ENCODE measurements at regions not wholly inside any gene's neighbourhood (a gene's known extent, or its start where the extent isn't known, plus 50 kb on each side); places are given as distances from the start of the nearest gene placed in this dataset.
"Not testable (repeated sequence)": the region's sequence is repeated elsewhere in the genome, so short reads cannot be mapped to it uniquely, and the experiment has no call there.

GRCh38 chr16:60143348-60143705 is 1409.2 kb upstream of the GOT2 start (continued):
- TF ChIP-seq, protein P1, sequence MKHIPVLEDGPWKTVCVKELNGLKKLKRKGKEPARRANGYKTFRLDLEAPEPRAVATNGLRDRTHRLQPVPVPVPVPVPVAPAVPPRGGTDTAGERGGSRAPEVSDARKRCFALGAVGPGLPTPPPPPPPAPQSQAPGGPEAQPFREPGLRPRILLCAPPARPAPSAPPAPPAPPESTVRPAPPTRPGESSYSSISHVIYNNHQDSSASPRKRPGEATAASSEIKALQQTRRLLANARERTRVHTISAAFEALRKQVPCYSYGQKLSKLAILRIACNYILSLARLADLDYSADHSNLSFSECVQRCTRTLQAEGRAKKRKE (CRISPR knock-in tag; IDR thresholded peaks at IDR 0.05; ENCODE audit: low read depth) = no peak
- TF ChIP-seq MAZ (IDR thresholded peaks at IDR 0.05; ENCODE audit: borderline replicate concordance, low read depth, low read length) (no peak), JUNB (IDR thresholded peaks at IDR 0.05) (no peak), ZNF302 (CRISPR knock-in tag; IDR thresholded peaks at IDR 0.05) (no peak), RARB (CRISPR knock-in tag; IDR thresholded peaks at IDR 0.05) (no peak), TFCP2L1 (CRISPR knock-in tag; IDR thresholded peaks at IDR 0.05) (no peak), ESRRA (IDR thresholded peaks at IDR 0.05; ENCODE audit: borderline replicate concordance, low read length) (no peak), HEYL (CRISPR knock-in tag; IDR thresholded peaks at IDR 0.05) (no peak)

GRCh38 chr16:60142619-60143347 is 1408.7 kb upstream of the GOT2 start:
- ChIA-PET POLR2A (no interaction called here), CTCF (no interaction called here)
- Histone ChIP-seq H3K9me3 (peaks cover 19% of the 10 kb centered on the region; the same call in 2 of the 3 replicates), H3K4me3 (no peak overlapping the region), H3K27ac (no peak overlapping the region), H3K4me1 (peaks cover 4% of the 10 kb centered on the region; the same call in 1 of the 3 replicates), H3K4me2 (no peak overlapping the region)
- FAIRE-seq (no peak), ATAC-seq (no peak), DNase-seq (ENCODE audit: low read depth in 1 of 2, low spot score in 1 of 2) (no peak)
- 7% methylated on average over 1 of the region's 1 CpG for WGBS (ENCODE audit: missing lambda C conversion rate)
- TF ChIP-seq FOXS1 (CRISPR knock-in tag; IDR thresholded peaks at IDR 0.05) (no peak), ZSCAN20 (CRISPR knock-in tag; IDR thresholded peaks at IDR 0.05) (no peak), KDM1A (IDR thresholded peaks at IDR 0.05; ENCODE audit: low read depth) (no peak), RARB (CRISPR knock-in tag; IDR thresholded peaks at IDR 0.05) (no peak), CHD4 (IDR thresholded peaks at IDR 0.05; ENCODE audit: borderline replicate concordance) (no peak), JUNB (IDR thresholded peaks at IDR 0.05) (no peak), POLR2A (IDR thresholded peaks at IDR 0.05; ENCODE audit: low read length) (no peak), HOXB13 (CRISPR knock-in tag; IDR thresholded peaks at IDR 0.05; ENCODE audit: low read depth) (no peak)
- TF ChIP-seq, protein P2, sequence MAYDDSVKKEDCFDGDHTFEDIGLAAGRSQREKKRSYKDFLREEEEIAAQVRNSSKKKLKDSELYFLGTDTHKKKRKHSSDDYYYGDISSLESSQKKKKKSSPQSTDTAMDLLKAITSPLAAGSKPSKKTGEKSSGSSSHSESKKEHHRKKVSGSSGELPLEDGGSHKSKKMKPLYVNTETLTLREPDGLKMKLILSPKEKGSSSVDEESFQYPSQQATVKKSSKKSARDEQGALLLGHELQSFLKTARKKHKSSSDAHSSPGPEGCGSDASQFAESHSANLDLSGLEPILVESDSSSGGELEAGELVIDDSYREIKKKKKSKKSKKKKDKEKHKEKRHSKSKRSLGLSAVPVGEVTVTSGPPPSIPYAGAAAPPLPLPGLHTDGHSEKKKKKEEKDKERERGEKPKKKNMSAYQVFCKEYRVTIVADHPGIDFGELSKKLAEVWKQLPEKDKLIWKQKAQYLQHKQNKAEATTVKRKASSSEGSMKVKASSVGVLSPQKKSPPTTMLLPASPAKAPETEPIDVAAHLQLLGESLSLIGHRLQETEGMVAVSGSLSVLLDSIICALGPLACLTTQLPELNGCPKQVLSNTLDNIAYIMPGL (CRISPR knock-in tag; IDR thresholded peaks at IDR 0.05; ENCODE audit: borderline replicate concordance) = no peak

DNA sequence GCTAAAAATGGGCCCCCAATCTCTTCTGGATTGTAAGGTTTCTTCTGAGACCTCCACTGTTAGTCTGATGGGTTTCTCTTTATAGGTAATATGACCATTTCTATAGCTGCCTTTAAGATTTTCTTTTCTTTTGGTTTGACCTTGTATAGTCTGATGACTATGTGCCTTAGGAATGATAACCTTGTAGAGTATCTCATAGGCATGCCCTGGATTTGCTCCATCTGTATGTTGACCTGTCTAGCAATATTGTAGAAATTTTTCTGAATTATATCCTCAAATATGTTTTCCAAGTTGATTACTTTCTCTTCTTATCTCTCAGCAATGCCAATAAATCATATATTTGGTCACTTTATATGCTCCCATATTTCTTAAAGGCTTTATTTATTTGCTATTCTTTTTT is 1403.8 kb upstream of the GOT2 start:
- ATAC-seq = no peak
- Histone ChIP-seq H3K4me3 (no peak overlapping the region), H3K9me3 (peaks cover 10% of the 10 kb centered on the region; the same call in 1 of the 3 replicates), H3K4me2 (no peak overlapping the region), H3K4me1 (peaks cover 3% of the 10 kb centered on the region; the same call in 1 of the 3 replicates), H3K27ac (no peak overlapping the region)
- ChIA-PET CTCF (no interaction called here), POLR2A (no interaction called here)
- TF ChIP-seq FOSL2 (IDR thresholded peaks at IDR 0.05) = no peak
- no peak for TF ChIP-seq FOSL2 (CRISPR knock-in tag; IDR thresholded peaks at IDR 0.05)
- TF ChIP-seq ZNF302 (CRISPR knock-in tag; IDR thresholded peaks at IDR 0.05) = no peak
- TF ChIP-seq CHD2 (IDR thresholded peaks at IDR 0.05; ENCODE audit: low read length, partially characterized antibody) = no peak
- no peak for FAIRE-seq
- no peak for DNase-seq (ENCODE audit: low read depth in 1 of 2, low spot score in 1 of 2)

DNA sequence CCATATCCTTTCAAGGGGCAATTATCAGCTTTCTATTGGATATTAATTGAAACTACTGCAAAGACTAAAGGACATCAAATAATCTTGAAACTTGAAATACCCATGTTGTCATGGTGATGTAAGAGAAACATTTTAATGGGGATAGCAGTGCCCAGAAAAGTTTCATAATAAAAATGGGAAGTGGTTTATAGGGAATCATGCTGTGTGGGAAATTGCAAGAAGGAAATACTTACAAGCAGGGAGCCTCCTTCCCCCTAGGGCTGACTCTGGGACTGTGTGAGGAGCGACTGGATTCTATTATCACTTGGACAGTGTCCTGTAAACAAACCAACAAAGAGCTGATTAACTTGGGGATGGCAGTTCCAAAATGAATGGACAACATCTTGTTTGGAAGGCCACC is 1393.1 kb upstream of the GOT2 start:
- DNase-seq (ENCODE audit: low read depth in 1 of 2, low spot score in 1 of 2) = no peak
- POLR2A ChIA-PET = no interaction called here
- no peak for FAIRE-seq
- no peak overlapping the region for H3K4me2 ChIP-seq
- H3K4me3 ChIP-seq = no peak overlapping the region
- no peak overlapping the region for H3K27ac ChIP-seq
- TF ChIP-seq, protein P3, sequence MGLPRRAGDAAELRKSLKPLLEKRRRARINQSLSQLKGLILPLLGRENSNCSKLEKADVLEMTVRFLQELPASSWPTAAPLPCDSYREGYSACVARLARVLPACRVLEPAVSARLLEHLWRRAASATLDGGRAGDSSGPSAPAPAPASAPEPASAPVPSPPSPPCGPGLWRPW (IDR thresholded peaks at IDR 0.05) = no peak
- TF ChIP-seq NPAS2 (CRISPR knock-in tag; IDR thresholded peaks at IDR 0.05; ENCODE audit: borderline replicate concordance) = no peak
- TF ChIP-seq HOXA7 (CRISPR knock-in tag; IDR thresholded peaks at IDR 0.05) = no peak
- TF ChIP-seq FOXS1 (CRISPR knock-in tag; IDR thresholded peaks at IDR 0.05) = no peak
- TF ChIP-seq, protein P2 (CRISPR knock-in tag; IDR thresholded peaks at IDR 0.05; ENCODE audit: borderline replicate concordance) = no peak
- CTCF ChIA-PET = no interaction called here
- no peak for ATAC-seq
- WGBS (ENCODE audit: missing lambda C conversion rate) = 52% methylated on average over 1 of the region's 1 CpG
- H3K4me1 ChIP-seq = no peaks in the 10 kb centered on the region
- no peaks in the 10 kb centered on the region for H3K9me3 ChIP-seq

DNA sequence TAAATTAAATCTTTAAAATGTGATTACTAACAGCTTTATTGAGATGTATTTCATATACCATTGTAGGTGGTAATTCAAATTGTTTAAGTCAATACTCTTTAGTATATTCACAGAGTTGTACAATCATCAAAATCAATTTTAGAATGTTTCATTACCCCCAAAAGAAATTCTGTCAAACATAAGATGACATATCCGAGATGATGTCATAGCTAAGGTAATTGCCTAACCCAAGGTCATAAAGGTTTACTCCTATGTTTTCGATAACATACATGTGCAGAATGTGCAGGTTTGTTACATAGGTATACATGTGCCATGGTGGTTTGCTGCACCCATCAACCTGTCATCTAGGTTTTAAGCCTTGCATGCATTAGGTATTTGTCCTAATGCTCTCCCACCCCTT is 1392.0 kb upstream of the GOT2 start:
- H3K4me2 ChIP-seq; H3K27ac ChIP-seq; H3K9me3 ChIP-seq; H3K4me3 ChIP-seq; POLR2A ChIA-PET; DNase-seq (ENCODE audit: low read depth in 1 of 2, low spot score in 1 of 2); FAIRE-seq; ATAC-seq; H3K4me1 ChIP-seq; CTCF ChIA-PET: not testable (repeated sequence)
- 43% methylated on average over 2 of the region's 2 CpGs for WGBS (ENCODE audit: missing lambda C conversion rate)
